GM18909 (cell line): ENCODE measurements at regions not wholly inside any gene's neighbourhood (a gene's known extent, or its start where the extent isn't known, plus 50 kb on each side); places are given as distances from the start of the nearest gene placed in this dataset.
"Not testable (repeated sequence)": the region's sequence is repeated elsewhere in the genome, so short reads cannot be mapped to it uniquely, and the experiment has no call there.

Experiments
- ATAC-seq: cut with Tn5 transposase; IDR thresholded peaks from one replicate; pipeline ENCODE4 v1.9.1; 2021; ENCODE audit warnings: mild to moderate bottlenecking; ENCODE audit not compliant: unreplicated experiment, poor library complexity

GRCh38 chr19:27828829-27829228, 1384.1 kb downstream of the UQCRFS1 start:
- ATAC-seq: no peak

- no peak for ATAC-seq
These were observed 1388.8 kb downstream of the UQCRFS1 start for GRCh38 chr19:27824108-27824507.

GRCh38 chr19:27822336-27822735, 1390.6 kb downstream of the UQCRFS1 start:
- no peak for ATAC-seq

- ATAC-seq: no peak
These were observed 1391.4 kb downstream of the UQCRFS1 start for GRCh38 chr19:27821418-27822018.

- no peak for ATAC-seq
These were observed 1397.0 kb downstream of the UQCRFS1 start for GRCh38 chr19:27815985-27816384.

GRCh38 chr19:27814834-27815233, 1398.1 kb downstream of the UQCRFS1 start:
- not testable (repeated sequence) for ATAC-seq

GRCh38 chr19:27814274-27814673, 1398.7 kb downstream of the UQCRFS1 start:
- ATAC-seq: not testable (repeated sequence)

- no peak for ATAC-seq
These were observed 1406.4 kb downstream of the UQCRFS1 start for GRCh38 chr19:27806471-27807070.

GRCh38 chr19:27805848-27806247, 1407.1 kb downstream of the UQCRFS1 start:
- no peak for ATAC-seq

GRCh38 chr19:27802293-27802692, 1410.7 kb downstream of the UQCRFS1 start:
- ATAC-seq: not testable (repeated sequence)

GRCh38 chr19:27796540-27796939, 1416.4 kb downstream of the UQCRFS1 start:
- ATAC-seq: no peak

GRCh38 chr19:27796073-27796472, 1416.9 kb downstream of the UQCRFS1 start:
- ATAC-seq: no peak

GRCh38 chr19:27795369-27795768, 1417.6 kb downstream of the UQCRFS1 start:
- ATAC-seq: no peak

GRCh38 chr19:27794494-27795042, 1418.4 kb downstream of the UQCRFS1 start:
- peak; percentile 9 for ATAC-seq

- ATAC-seq: peak; percentile 92
These were observed 1419.1 kb downstream of the UQCRFS1 start for GRCh38 chr19:27793644-27794493.

GRCh38 chr19:27793128-27793643, 1419.8 kb downstream of the UQCRFS1 start:
- ATAC-seq: peak; percentile 76

GRCh38 chr19:27792576-27793127, 1420.3 kb downstream of the UQCRFS1 start:
- ATAC-seq: no peak

GRCh38 chr19:27780367-27781075, 1432.4 kb downstream of the UQCRFS1 start:
- no peak for ATAC-seq

GRCh38 chr19:27779954-27780353, 1433.0 kb downstream of the UQCRFS1 start:
- ATAC-seq: no peak

GRCh38 chr19:27777726-27778125, 1435.2 kb downstream of the UQCRFS1 start:
- no peak for ATAC-seq
